ENCODE measurements at regions not wholly inside any gene's neighbourhood (a gene's known extent, or its start where the extent isn't known, plus 50 kb on each side); places are given as distances from the start of the nearest gene placed in this dataset.

DNA sequence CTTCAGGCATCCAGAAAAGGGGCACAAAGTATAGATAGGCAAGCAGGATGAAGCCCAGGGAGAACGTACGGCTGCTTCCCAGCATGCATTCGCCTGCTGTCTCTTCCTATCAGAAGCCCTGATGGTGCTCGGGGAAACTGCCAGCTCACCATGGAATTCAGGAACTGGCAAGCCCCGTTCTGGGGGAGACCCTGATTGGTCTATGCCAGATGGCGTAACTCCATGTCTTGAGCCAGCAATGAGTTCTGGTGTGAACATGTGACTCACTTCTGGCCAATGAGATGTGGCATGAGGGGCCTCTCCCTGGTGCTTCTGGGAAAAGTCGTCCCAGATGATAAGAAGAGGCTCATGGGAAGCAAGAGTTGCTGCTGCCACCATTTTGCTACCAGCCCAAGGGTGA is 270.8 kb downstream of the BCL11B start:
- in situ Hi-C loops (cut with MboI; ENCODE audit: low sequenced_read_pairs, unreplicated experiment), result no loop called here
- no peak for TF ChIP-seq CTCF (IDR thresholded peaks at IDR 0.05; ENCODE audit: borderline replicate concordance, control extremely low read depth, extremely low read depth, insufficient read depth, missing control alignments)
- no peak for DNase-seq (ENCODE audit: low spot score)

DNA sequence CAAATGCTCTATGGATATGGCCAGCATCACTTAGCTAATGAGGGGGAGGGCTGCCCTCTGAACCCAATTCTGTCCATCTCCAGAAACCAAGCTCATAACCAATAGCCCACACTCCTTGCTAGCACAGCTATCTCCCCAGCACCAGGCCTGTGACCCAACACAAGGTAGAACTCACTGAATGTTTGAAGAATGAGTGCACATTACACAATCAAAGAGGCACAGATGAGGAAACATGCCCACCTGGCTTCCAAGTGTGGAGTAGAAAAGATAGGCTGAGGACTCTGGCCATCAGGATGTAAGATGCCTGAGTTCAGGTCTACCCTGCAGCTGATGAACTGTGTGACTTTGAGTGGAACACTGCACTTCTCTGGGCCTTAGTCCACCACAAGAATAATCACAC is 268.4 kb downstream of the BCL11B start:
- no peak for TF ChIP-seq CTCF (IDR thresholded peaks at IDR 0.05; ENCODE audit: borderline replicate concordance, control extremely low read depth, extremely low read depth, insufficient read depth, missing control alignments)
- in situ Hi-C loops (cut with MboI; ENCODE audit: low sequenced_read_pairs, unreplicated experiment), result no loop called here
- DNase-seq (ENCODE audit: low spot score), result no peak

DNA sequence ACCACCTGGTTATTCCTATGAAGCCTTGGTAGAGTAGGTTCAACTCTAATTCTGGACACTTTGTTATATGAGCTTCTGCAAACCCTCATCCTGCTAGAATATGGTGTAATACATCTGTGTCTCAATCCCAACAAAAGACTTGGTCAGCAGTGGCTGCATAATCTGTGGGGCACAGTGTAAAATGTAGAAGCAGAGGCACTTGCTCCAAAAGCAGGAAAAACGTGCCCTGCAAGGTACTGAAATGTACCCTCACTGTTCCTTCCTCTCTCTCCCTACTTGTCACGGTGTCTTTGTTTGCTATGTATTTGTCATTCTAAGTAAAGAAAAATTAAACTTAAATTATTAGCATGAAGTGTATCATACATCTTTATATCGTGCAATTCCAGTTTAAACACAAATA is 267.9 kb downstream of the BCL11B start:
- in situ Hi-C loops (cut with MboI; ENCODE audit: low sequenced_read_pairs, unreplicated experiment), result no loop called here
- TF ChIP-seq CTCF (IDR thresholded peaks at IDR 0.05; ENCODE audit: borderline replicate concordance, control extremely low read depth, extremely low read depth, insufficient read depth, missing control alignments), result no peak
- no peak for DNase-seq (ENCODE audit: low spot score)

DNA sequence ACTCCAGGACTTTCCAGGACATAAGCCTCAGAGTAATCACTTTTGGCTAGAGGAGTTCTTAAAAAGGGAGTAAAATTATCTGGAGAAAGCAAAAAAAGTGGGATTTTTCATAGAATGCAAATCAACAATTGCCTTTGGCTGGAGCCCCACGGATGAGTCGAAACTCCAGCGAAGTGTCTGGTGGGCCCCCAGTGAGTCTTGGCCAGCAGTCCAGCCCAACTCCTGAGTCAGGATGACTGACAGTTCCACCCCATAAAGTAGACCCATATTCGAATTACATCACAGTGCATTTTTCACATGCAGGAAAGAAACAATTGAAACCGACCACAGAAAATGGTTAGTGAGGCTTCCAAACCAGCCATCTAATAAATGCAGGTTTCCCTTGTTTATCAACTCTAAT is 265.7 kb downstream of the BCL11B start:
- DNase-seq (ENCODE audit: low spot score), result no peak
- in situ Hi-C loops (cut with MboI; ENCODE audit: low sequenced_read_pairs, unreplicated experiment), result no loop called here
- no peak for TF ChIP-seq CTCF (IDR thresholded peaks at IDR 0.05; ENCODE audit: borderline replicate concordance, control extremely low read depth, extremely low read depth, insufficient read depth, missing control alignments)

- no peak for DNase-seq (ENCODE audit: low spot score)
- no peak for TF ChIP-seq CTCF (IDR thresholded peaks at IDR 0.05; ENCODE audit: borderline replicate concordance, control extremely low read depth, extremely low read depth, insufficient read depth, missing control alignments)
- in situ Hi-C loops (cut with MboI; ENCODE audit: low sequenced_read_pairs, unreplicated experiment), result no loop called here
Measured at GRCh38 chr14:99007795-99008194, 264.2 kb downstream of the BCL11B start.

DNA sequence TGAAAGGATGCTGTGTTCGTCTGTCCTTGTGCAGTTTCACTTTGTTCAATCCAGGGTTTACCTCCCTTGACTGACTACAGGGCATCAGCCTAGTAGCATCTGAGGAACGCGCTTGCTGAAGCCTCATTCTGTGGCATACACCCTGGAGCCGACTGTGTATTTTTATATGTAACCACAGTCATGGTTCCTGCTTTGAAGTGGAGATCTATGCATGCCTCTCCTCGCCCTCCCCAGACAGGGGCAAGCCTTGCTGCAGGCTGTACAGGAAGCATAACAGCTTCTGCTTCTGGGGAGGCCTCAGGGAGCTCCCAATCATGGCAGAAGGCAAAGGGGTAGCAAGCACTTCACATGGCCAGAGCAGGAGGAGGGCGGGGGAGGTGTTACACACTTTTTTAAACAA is 262.1 kb downstream of the BCL11B start:
- in situ Hi-C loops (cut with MboI; ENCODE audit: low sequenced_read_pairs, unreplicated experiment), result no loop called here
- DNase-seq (ENCODE audit: low spot score), result no peak
- no peak for TF ChIP-seq CTCF (IDR thresholded peaks at IDR 0.05; ENCODE audit: borderline replicate concordance, control extremely low read depth, extremely low read depth, insufficient read depth, missing control alignments)

DNA sequence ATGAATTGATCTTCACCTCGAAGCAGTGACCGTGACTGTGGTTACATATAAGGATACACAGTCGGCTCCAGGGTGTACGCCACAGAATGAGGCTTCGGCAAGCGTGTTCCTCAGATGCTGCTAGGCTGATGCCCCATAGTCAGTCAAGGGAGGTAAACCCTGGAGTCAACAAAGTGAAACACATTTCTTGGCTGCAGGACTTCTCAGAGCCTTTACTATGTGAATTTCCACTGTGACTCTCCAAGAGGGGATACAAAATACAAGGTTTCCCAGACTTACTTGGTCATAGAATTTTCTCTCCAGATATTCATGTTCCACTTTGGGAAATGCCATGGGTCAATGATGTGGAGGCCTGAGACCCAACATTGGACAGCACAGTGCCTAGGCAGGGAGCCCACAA is 260.6 kb downstream of the BCL11B start:
- TF ChIP-seq CTCF (IDR thresholded peaks at IDR 0.05; ENCODE audit: borderline replicate concordance, control extremely low read depth, extremely low read depth, insufficient read depth, missing control alignments), result no peak
- in situ Hi-C loops (cut with MboI; ENCODE audit: low sequenced_read_pairs, unreplicated experiment), result no loop called here
- no peak for DNase-seq (ENCODE audit: low spot score)
